ENCODE measurements at regions not wholly inside any gene's neighbourhood (a gene's known extent, or its start where the extent isn't known, plus 50 kb on each side); places are given as distances from the start of the nearest gene placed in this dataset.

DNA sequence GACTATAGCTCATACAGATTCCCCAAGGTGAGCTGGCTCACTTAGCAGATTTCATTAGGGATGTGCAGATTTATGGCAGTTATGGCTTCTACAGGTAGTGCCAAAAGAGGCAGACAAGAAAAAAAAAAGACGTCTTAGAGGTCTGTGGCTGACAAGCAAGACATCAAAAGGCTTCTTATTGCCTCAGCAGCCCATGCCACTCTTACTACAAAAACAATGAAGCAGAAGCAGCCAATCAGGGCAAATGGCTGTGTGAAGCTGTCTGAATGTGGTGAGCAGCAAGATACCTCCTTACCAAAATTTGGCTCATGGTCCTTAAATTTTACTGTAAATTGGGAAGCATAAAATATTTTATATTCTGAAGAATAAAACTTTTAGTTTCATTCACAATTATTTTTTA, 557.5 kb upstream of the GOLIM4 start:
- no peak overlapping the region for H3K4me3 ChIP-seq (ENCODE audit: low read length)
- no peak for TF ChIP-seq CTCF (conservative IDR thresholded peaks at IDR 0.05; ENCODE audit: low read length)
- no peak for DNase-seq (ENCODE audit: low read depth)

DNA sequence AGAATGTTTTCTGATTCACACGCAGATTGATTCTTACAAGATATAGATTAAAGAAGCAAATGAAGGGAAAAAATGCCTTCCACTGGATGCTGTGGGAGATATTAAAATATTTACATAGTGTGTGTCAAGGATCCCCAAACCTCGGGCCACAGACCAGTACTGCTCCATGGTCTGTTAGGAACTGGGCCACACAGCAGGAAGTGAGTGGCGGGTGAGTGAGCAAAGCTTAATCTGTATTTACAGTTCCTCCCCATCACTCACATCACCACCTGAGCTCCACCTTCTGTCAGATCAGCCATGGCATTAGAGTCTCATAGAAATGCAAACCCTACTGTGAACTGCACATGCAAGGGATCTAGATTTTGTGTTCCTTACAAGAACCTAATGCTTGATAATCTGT, 552.6 kb upstream of the GOLIM4 start:
- no peak for TF ChIP-seq CTCF (conservative IDR thresholded peaks at IDR 0.05; ENCODE audit: low read length)
- no peak for DNase-seq (ENCODE audit: low read depth)
- H3K4me3 ChIP-seq (ENCODE audit: low read length) = no peak overlapping the region

GRCh38 chr3:168647582-168647981, 551.9 kb upstream of the GOLIM4 start:
- no peak for DNase-seq (ENCODE audit: low read depth)
- no peak overlapping the region for H3K4me3 ChIP-seq (ENCODE audit: low read length)
- no peak for TF ChIP-seq CTCF (conservative IDR thresholded peaks at IDR 0.05; ENCODE audit: low read length)

DNA sequence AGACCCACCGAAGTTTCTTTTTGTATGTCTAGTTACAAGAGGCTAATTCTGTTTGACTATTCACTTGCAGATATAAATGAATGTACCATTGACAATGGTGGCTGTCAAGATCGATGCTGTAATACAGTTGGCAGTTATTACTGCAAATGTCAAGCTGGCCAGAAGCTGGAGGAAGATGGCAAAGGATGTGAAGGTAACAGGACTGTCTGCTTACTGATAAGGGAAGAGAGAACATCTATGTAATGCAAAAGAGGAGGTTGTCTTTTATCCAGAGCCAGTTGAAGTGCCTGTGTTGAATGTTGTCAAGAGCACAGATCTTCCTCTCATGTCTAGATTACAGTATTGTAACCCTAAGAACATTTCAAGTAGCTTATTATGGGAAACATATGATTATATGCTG, 549.5 kb upstream of the GOLIM4 start:
- TF ChIP-seq CTCF (conservative IDR thresholded peaks at IDR 0.05; ENCODE audit: low read length) = no peak
- no peak for DNase-seq (ENCODE audit: low read depth)

DNA sequence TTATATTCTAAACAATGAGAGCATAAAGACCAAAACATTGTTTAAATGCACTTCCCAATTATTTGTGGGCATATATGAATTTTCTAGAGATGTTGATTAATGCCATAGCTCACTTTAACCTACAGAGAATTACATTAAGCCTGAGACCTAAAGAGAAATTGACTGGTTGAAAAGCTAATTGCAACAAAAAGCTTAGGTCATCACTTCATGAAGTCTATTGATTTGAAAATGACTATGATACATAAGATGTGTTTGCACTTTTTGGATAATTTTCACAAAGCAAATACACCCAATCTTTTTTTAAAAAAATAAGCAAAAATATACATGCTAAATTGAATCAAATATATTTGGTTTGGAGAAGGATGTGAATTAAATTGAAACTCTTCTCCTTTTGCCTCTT, 532.8 kb upstream of the GOLIM4 start:
- H3K4me3 ChIP-seq (ENCODE audit: low read length) = no peak overlapping the region
- no peak for TF ChIP-seq CTCF (conservative IDR thresholded peaks at IDR 0.05; ENCODE audit: low read length)
- no peak for DNase-seq (ENCODE audit: low read depth)

More for the DNA sequence above, 549.5 kb upstream of the GOLIM4 start:
- H3K4me3 ChIP-seq (ENCODE audit: low read length) = no peak overlapping the region

DNA sequence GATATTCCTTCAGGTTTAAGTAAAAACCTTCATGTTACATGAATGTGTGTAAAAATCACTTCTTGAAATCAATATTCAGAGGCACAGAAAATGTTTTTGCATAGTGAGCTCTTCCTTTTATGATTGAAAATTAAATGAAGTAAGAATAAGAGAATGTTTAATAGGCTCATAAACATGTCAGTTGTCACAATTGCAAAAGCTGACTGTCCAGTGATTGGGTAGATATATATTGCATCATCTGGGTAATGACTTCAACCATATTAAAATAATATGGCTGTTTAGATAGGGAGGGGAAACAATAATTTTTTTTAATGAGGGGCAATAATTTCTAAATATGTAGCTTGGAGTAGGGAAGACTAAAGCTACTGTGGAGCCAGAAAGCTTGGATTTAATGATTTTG, 529.8 kb upstream of the GOLIM4 start:
- H3K4me3 ChIP-seq (ENCODE audit: low read length) = no peak overlapping the region
- DNase-seq (ENCODE audit: low read depth) = no peak
- no peak for TF ChIP-seq CTCF (conservative IDR thresholded peaks at IDR 0.05; ENCODE audit: low read length)

GRCh38 chr3:168624892-168625448, 529.2 kb upstream of the GOLIM4 start:
- H3K4me3 ChIP-seq (ENCODE audit: low read length) = no peak overlapping the region

More at GRCh38 chr3:168624892-168625448, 529.2 kb upstream of the GOLIM4 start:
- no peak for DNase-seq (ENCODE audit: low read depth)
- TF ChIP-seq CTCF (conservative IDR thresholded peaks at IDR 0.05; ENCODE audit: low read length) = no peak
